Tibial nerve (tissue), 4 donors: ENCODE measurements at regions not wholly inside any gene's neighbourhood (a gene's known extent, or its start where the extent isn't known, plus 50 kb on each side); places are given as distances from the start of the nearest gene placed in this dataset.

Experiments
- DNase-seq, 2 donors: peaks; one replicate each; pipeline ENCODE4 v3.0.0-alpha.2; 2019; ENCODE audit warnings: low spot score in 2 of 2
- H3K27ac ChIP-seq, 4 donors: fragments of 200-600 bp; sonication (generic) in 3 of 4; one replicate each; pipeline ENCODE4 v1.5.1; 2017 to 2019; ENCODE audit warnings: mild to moderate bottlenecking in 1 of 4
- H3K27me3 ChIP-seq, 2 donors: fragments of 200-600 bp; sonication (generic) in 1 of 2; one replicate each; pipeline versions ENCODE4 v1.5.1 to v1.6.0; 2017 to 2019
- H3K36me3 ChIP-seq, 3 donors: fragments of 200-600 bp; sonication (generic); one replicate each; pipeline ENCODE4 v1.5.1; 2018 to 2019
- H3K4me1 ChIP-seq, 4 donors: fragments of 200-600 bp; sonication (generic) in 3 of 4; one replicate each; pipeline ENCODE4 v1.5.1; 2017 to 2019
- H3K4me3 ChIP-seq, 4 donors: fragments of 200-600 bp; sonication (generic) in 3 of 4; one replicate each; pipeline ENCODE4 v1.5.1; 2017 to 2019; ENCODE audit warnings: mild to moderate bottlenecking in 1 of 4, moderate library complexity in 1 of 4
- H3K9me3 ChIP-seq, 4 donors: fragments of 200-600 bp; sonication (generic) in 3 of 4; one replicate each; pipeline ENCODE4 v1.5.1; 2017 to 2019
- EP300 ChIP-seq, 2 donors: sonication (generic); formaldehyde crosslinking; IDR thresholded peaks; one replicate each; pipeline ENCODE4 v1.6.1; 2017; ENCODE audit warnings: antibody characterized with exemption in 2 of 2, mild to moderate bottlenecking in 1 of 2
- POLR2A ChIP-seq, 2 donors: fragments of 450-650 bp; IDR thresholded peaks; one replicate each; pipeline ENCODE4 v1.6.1; 2017; ENCODE audit warnings: antibody characterized with exemption in 2 of 2, mild to moderate bottlenecking in 2 of 2, moderate library complexity in 2 of 2
- WGBS, 2 donors: methylation state at CpG; one replicate each; pipeline ENCODE4 v1.1.5; 2018; 5-methylcytosine and 5-hydroxymethylcytosine counted together
- TF ChIP-seq, protein P1 (sequence below), 5 experiments: fragments of 200-600 bp in 3 of 5; fragments of 450-650 bp in 2 of 5; sonication (generic) in 3 of 5; IDR thresholded peaks; one replicate each; pipeline ENCODE4 v1.5.1; 2016 to 2019; ENCODE audit warnings: antibody characterized with exemption in 5 of 5, mild to moderate bottlenecking in 3 of 5, moderate library complexity in 2 of 5

DNA sequence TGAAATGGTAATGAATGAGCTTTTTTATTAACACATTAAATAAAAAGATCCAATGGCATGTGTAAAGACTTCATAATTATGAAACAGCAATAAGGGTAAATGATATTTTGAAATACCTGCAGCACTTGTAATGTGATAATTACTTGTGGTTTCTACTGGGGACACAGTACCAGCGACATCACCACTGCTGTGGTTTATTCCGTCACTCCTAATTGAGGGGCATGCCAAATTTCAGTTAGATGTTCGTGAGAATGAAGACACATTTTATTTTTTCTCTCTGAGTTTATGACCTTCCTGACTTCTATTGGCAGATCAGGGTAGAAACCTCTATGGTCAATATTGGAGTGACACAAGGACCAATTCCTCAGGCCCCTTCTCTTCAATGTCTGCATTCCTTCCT, 131.9 kb upstream of the XYLT1 start:
- 61 to 67% methylated on average over 3 of the region's 3 CpGs for WGBS, 2 donors
- Histone ChIP-seq H3K9me3 (peaks cover 0 to 6% (median 0%) of the 10 kb centered on the region in 4 donors), H3K36me3 (no peaks in the 10 kb centered on the region), H3K4me1 (no peaks in the 10 kb centered on the region), H3K4me3 (no peak overlapping the region), H3K27ac (no peak overlapping the region), H3K27me3 (no peaks in the 10 kb centered on the region)
- TF ChIP-seq, protein P1, sequence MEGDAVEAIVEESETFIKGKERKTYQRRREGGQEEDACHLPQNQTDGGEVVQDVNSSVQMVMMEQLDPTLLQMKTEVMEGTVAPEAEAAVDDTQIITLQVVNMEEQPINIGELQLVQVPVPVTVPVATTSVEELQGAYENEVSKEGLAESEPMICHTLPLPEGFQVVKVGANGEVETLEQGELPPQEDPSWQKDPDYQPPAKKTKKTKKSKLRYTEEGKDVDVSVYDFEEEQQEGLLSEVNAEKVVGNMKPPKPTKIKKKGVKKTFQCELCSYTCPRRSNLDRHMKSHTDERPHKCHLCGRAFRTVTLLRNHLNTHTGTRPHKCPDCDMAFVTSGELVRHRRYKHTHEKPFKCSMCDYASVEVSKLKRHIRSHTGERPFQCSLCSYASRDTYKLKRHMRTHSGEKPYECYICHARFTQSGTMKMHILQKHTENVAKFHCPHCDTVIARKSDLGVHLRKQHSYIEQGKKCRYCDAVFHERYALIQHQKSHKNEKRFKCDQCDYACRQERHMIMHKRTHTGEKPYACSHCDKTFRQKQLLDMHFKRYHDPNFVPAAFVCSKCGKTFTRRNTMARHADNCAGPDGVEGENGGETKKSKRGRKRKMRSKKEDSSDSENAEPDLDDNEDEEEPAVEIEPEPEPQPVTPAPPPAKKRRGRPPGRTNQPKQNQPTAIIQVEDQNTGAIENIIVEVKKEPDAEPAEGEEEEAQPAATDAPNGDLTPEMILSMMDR (IDR thresholded peaks at IDR 0.05) = no peak
- TF ChIP-seq POLR2A (IDR thresholded peaks at IDR 0.05) = no peak
- TF ChIP-seq EP300 (IDR thresholded peaks at IDR 0.05) = no peak
- no peak for DNase-seq

DNA sequence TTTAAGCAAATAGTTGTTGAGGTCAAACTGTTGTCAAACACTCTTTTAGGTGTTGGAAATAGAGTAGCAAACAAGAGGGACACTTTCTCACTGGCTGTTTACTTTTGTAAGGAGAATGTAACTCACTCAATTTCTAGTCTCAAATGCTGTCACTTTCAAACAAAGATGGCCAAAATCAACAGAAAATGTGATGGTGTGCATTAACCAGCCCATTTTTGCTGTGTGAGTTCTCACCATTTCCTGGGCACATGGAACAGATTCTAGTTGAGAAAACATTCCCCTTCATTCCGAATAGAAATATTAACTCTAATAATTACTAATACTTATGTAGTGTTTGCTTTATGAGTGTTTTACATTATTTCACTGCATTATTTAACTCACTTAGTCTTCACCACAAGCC, 128.2 kb upstream of the XYLT1 start:
- Histone ChIP-seq H3K36me3 (no peaks in the 10 kb centered on the region), H3K27ac (no peak overlapping the region), H3K4me3 (no peak overlapping the region), H3K27me3 (no peaks in the 10 kb centered on the region), H3K4me1 (no peaks in the 10 kb centered on the region), H3K9me3 (peaks cover 0 to 6% (median 0%) of the 10 kb centered on the region in 4 donors)
- TF ChIP-seq, protein P1 (IDR thresholded peaks at IDR 0.05) = no peak
- TF ChIP-seq EP300 (IDR thresholded peaks at IDR 0.05) (no peak), POLR2A (IDR thresholded peaks at IDR 0.05) (no peak)
- WGBS, 2 donors = 93% methylated on average over 1 of the region's 1 CpG
- DNase-seq = no peak

DNA sequence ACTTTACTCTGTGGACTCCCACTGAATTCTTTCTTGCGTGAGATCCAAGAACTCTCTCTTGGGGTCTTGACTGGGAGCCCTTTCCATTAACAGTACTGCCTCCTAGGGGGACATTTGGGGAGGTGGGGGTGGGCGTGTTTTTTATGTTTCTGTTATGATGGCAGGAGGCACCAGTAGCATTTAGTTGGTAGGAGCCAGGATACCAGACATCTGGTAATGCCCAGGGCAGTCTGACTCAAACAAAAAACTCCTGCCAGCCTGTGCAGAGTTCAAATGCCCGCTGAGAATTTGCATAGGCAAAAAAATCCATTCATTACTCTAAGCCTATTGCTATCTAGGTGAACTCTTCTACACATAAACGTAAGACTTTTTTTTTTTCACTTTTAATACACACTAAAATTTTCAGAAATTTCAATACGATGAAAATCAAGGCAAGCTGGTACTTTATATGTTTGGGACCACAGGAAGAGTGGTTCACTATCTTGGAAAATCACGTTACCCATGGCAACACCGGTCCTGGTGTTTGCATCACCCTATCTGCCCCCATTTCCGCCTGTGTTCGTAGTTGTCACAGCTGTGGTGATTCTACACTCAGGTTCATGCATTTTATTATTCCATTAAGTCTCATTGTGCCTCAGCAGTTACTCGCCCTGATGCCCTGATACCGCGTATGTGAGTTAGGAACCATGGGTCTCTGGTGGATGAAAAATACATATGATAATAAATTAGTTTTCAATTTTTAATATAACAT, 121.1 kb upstream of the XYLT1 start:
- Histone ChIP-seq H3K27me3 (no peaks in the 10 kb centered on the region), H3K4me1 (peaks cover 0 to 19% (median 2%) of the 10 kb centered on the region in 4 donors), H3K36me3 (no peaks in the 10 kb centered on the region), H3K4me3 (no peak overlapping the region), H3K9me3 (no peaks in the 10 kb centered on the region), H3K27ac (peak overlapping the region in 2 of 4 donors; percentile 62 to 68)
- WGBS, 2 donors = 78 to 79% methylated on average over 12 of the region's 12 CpGs
- peak in 1 of 2 donors; percentile 1 for TF ChIP-seq EP300 (IDR thresholded peaks at IDR 0.05)
- TF ChIP-seq POLR2A (IDR thresholded peaks at IDR 0.05) = no peak
- DNase-seq = no peak

DNA sequence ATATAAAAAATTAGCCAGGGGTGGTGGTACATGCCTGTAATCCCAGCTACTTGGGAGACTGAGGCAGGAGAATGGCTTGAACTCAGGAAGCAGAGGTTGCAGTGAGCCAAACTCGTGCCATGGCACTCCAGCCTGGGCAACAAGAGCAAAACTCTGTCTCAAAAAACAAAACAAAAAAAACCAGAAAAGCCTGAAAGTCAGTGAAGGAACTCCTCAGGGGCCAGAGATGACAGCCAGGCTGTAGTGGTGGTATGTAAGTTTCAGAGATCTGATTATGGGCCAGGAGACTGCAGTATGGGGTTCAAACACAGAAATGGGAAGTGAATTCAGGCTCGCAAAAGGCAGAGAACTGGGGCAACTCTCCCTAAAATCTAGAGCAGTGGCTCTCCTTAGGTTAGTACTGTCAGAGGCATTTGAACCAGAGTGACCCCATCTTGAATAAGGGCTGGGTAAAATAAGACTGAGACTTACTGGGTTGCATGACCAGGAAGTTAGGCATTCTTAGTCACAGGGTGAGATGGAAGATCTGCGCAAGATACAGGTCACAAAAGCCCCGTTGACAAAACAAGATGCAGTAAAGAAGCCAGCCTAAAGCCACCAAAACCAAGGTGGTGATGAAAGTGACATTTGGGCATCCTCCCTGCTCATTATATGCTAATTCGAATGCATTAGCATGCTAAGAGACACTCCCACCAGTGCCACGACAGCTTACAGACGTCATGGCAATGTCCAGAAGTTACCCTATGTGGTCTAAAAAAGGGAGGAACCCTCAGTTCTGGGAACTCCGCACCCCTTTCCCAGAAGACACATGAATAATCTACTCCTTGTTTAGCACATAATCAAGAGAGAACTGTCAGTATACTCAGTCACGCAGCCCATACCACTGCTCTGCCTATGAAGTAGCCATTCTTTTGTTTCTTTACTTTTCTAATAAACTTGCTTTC, 120.2 kb upstream of the XYLT1 start:
- no peaks in the 10 kb centered on the region for H3K9me3 ChIP-seq
- H3K4me3 ChIP-seq = no peak overlapping the region
- no peaks in the 10 kb centered on the region for H3K36me3 ChIP-seq
- DNase-seq = no peak
- 51 to 55% methylated on average over 9 of the region's 9 CpGs for WGBS, 2 donors
- H3K4me1 ChIP-seq = peaks cover 0 to 19% (median 2%) of the 10 kb centered on the region in 4 donors
- no peak for TF ChIP-seq POLR2A (IDR thresholded peaks at IDR 0.05)
- TF ChIP-seq EP300 (IDR thresholded peaks at IDR 0.05) = peak in 1 of 2 donors; percentile 23
- TF ChIP-seq, protein P1 (IDR thresholded peaks at IDR 0.05) = no peak
- H3K27ac ChIP-seq = peak overlapping the region in 2 of 4 donors; percentile 62 to 68
- H3K27me3 ChIP-seq = no peaks in the 10 kb centered on the region

DNA sequence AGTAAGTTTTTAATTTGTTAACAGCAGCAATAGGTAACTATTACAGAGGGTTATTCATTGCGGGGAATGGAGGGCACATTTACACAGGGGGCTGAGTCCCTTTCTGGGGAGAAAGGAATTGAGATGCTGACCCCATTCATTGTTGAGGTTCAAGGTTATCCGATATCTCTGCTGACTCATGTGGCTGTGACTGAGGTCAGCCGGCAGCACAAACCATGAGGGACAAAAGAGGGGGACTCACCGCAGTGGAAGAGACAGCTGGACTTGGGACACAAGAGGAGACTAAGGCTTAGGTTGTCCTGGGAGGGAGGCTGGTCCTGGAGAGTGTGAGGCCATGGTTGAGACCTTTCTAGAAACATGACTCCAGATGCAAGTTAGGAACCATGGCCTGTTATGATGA, 119.1 kb upstream of the XYLT1 start:
- no peak overlapping the region for H3K4me3 ChIP-seq
- no peak for DNase-seq
- no peaks in the 10 kb centered on the region for H3K9me3 ChIP-seq
- no peaks in the 10 kb centered on the region for H3K36me3 ChIP-seq
- TF ChIP-seq POLR2A (IDR thresholded peaks at IDR 0.05) = no peak
- no peak for TF ChIP-seq EP300 (IDR thresholded peaks at IDR 0.05)
- TF ChIP-seq, protein P1 (IDR thresholded peaks at IDR 0.05) = no peak
- peaks cover 0 to 19% (median 2%) of the 10 kb centered on the region in 4 donors for H3K4me1 ChIP-seq
- peak overlapping the region in 1 of 4 donors; percentile 62 for H3K27ac ChIP-seq
- H3K27me3 ChIP-seq = no peaks in the 10 kb centered on the region
- WGBS, 2 donors = 73 to 77% methylated on average over 4 of the region's 4 CpGs
